ENCODE measurements at regions not wholly inside any gene's neighbourhood (a gene's known extent, or its start where the extent isn't known, plus 50 kb on each side); places are given as distances from the start of the nearest gene placed in this dataset.
A peak's percentile ranks its signal among the peaks of the same experiment; 100 is the strongest.

DNA sequence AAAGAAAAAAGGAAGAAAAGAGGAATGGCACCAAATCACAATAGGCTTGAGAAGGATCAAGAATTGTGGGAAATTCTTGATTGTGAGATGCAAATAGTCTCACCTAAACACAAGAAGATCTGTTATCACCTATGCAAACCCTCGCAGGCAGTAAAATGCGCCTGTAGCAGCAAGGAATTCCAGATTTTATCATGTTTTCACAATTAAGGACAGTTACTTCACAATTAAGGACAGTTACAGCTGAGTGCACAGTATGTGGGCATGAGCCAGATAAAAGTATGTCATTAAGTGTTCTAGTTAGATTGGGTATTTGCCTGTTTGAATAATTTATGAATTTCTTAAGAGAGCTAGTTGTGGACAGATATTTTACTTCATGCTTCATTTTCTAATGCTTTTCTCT is 336.2 kb downstream of the CDC14C start:
- DNase-seq = no peak

DNA sequence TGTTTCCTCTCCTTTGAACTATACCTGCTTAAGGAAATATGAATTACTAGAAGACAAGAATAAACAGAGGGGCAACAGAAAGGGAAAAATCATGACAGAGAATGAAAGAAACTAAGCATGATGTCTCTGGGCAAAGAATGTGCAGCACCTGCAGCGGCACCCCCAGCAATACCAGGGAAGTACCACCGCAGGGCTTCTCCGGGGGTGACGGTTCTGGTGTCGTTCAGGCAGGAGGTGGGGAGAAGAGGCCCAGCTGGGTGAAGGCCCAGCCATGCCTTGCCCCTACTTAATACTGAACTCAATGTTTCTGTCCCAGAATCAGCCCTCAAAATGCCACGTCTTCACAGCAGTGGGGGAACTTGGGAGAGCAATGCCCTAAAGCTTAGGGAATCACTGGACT is 337.6 kb downstream of the CDC14C start:
- no peak for DNase-seq

DNA sequence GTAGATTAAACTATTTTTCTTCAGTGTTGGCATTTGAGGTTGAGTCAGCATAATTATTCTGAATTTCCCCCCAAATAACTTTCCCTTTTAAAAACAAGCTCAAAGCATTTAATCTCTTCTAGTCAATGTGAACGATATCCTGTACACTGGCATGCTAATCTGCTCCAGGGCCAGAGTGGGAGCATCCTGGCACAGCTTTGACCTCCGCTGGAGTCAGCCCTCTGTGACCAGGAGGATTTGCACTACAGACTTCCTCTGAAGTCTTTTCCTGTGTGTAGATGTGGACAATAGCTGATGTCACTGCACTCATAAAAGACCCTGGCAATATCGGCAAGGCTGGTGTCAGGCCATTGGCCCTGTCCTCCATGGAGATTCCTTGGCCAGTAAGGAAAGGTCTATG is 340.2 kb downstream of the CDC14C start:
- DNase-seq = no peak

DNA sequence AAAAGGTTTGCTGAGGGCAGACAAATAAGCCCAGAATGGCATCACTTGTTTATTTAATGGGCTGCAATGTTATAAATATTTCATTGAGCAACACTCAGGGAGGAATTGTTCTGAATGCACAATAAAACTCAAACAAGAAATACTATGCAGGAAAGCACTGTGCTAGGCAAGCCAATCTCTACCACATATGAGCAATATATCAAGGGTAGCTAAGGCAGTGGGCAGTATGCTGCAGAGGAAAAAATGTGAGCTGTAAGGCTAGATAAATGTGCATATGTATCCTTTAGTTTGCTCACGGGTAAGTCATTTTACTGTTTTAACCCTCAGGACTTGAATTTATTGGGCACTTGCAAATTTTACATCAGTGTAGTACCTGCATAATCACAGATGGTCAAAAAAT is 349.6 kb downstream of the CDC14C start:
- DNase-seq = no peak

DNA sequence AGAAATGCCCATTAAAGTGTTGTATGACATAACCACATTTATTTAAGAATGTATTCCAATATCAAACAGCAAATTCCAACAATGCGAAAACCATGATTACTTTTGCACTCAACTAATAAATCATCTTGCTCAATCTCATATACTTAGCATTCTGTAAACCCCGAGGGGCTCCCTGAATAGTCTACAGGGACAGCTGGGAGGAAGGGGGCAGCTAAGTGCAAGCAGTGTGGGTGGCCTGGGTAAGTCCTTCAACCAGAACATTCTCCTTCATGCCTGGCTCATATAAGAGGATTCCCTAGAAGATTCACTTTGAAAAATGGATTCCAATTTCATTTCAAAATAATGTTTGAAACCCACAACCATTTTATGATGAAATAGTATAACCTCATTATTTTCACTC is 355.5 kb downstream of the CDC14C start:
- DNase-seq = no peak

DNA sequence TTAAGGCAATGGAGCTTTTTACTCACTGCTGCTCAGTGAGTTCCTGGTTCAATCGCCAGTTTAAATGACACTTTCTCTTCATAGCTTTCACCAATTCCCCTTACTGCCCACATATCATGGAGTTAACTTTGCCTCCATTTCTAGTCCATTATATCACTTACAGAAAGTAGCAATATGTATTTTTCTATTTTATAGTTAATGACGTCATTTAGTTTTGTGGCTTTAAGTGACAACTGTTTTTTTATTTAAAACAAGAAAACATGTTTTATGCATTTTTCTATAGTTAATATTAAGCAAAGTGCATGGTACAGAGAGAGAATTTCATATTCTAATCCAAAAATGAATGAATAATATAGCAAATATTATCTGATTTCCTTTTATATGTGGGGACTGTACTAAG is 363.3 kb downstream of the CDC14C start:
- no peak for DNase-seq

DNA sequence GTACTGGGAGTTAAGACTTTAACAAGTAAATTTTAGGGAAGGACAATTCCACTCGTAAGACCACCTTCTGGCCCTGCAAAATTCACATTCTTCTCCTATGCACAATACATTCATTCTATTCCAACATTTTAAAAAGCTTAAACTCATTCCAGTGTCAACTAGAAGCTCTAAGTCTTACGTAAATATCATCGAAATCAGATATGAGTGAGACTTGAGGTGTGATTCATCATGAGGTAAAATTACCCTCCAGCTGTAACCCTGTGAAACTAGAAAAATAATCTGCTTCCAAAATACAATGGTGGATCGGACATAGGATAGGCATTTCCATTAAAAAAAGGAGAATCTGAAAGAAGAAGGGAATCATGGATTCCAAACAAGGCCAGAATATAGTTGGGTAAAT is 370.3 kb downstream of the CDC14C start:
- no peak for DNase-seq

DNA sequence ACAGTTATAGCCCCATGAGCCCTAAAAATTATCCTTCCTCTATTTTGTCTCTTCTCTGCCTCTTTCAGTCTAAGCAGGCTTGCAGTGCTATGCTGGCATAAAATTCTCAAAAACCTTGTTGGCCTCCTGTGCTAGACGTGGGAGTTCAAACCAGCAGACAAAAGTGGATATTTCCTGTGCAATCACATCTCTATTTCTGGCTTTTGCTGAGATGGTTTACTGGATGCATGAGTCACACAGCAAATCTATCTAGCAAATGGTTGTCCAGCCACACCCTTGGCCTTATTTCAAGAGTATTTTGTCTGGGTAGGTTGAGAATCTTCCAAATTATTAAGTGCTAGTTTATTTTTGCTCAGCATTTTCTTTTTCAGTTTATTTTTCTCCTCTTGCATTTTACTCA is 370.8 kb downstream of the CDC14C start:
- DNase-seq = no peak

DNA sequence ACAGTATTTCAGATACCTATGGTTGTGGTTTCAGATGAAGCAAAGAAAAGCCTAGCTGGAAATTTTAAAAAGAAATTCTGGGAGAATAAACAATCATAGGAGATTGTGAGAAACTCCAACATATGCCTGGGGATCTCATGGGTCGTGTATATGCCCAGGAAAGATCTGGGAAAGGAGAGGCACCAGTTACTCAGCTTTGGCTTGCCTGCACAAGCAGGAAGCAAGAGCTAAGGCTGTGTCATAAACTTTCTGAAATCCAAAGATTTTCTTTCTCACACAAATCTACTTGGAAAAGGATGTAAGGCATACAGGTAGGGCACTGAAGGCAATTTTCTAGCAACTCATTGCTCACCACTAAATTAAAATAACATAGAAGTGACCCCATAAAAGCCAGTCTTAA is 373.6 kb downstream of the CDC14C start:
- DNase-seq = no peak

DNA sequence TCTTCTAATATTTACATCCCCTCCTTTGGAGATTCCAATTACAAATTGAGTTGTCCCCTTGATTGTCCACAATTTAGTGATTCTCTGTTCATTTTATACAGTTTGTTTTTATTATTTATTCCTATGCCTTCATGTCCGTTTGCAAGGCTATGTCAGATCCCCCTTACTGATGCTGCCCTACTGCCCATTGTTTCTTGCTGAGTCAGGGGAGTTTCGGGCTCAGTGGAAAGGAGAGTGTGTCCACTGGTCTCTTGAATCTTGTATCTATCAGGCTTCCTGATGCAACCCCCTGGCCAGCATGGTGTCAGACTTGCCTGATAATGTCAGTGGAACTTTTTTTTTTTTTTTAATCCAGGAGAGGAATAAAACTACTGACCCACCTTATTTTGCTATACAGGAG is 384.4 kb downstream of the CDC14C start:
- no peak for DNase-seq

DNA sequence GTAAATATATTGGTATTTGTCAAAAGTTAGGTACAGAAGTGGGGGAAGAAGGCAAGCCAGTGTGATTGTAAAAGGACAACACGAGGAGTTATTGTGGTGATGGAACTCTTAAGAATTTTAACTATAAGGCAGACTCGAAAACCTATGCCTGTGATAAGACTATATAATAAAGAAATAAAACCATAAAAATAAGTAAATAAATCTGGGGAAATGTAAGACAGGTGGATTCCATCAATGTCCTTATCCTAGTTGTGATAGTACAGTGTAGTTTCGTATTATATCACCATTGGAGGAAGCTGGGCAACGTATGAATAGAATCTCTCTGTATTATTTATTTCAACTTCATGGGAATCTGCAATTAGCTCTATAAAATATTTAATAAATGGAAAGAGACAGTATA is 395.7 kb downstream of the CDC14C start:
- no peak for DNase-seq

DNA sequence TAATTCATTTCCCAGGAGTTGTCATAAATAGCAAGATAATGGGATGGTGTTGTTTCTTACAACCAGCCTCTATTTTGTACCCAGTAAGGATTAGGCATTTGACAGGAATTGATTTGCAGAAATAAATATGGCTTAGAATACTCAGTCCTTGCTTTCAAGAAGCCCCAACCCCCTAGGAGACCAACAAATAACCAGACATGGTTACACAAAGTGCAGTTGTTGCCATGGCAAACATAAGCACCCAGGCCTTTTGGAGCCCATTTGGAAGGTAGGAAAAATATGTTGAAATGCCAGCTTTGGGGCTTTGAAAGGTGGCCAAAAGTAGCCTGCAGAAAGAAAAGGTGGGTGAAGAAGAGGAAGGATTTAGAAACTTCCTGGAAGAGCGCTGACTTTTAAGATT is 397.5 kb downstream of the CDC14C start:
- no peak for DNase-seq

DNA sequence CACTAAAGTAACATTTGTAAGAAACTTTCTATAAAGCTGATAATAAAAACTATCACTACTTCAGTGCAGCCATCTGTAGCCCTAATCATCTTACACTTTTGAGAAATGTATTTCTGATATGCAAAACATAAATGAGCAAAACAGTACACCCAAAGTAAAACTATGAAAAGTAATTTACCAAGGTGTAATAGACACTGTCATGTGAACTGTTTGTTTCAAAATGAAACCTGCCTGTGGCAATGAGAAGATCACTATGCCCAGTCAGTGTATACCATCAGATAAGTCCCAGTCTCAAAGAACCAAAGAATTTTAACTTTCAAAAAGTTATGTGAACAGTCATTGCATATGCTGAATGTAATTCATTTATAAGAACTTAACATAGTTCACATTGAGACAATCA is 398.1 kb downstream of the CDC14C start:
- DNase-seq = no peak

DNA sequence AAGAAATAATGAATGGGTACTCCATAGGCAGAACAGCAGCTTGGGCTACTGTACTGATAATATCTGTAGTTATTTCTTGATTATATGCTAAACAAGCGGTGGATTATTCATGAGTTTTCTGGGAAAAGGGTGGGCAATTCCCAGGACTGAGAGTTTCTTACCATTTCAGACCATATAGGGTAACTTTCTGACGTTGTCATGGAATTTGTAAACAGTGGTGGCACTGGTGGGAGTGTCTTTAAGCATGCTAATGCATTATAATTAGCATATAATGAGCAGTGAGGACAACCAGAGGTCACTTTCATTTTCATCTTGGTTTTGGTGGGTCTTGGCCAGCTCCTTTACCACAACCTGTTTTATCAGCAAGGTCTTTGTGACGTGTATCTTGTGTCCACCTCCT is 399.7 kb downstream of the CDC14C start:
- no peak for DNase-seq

DNA sequence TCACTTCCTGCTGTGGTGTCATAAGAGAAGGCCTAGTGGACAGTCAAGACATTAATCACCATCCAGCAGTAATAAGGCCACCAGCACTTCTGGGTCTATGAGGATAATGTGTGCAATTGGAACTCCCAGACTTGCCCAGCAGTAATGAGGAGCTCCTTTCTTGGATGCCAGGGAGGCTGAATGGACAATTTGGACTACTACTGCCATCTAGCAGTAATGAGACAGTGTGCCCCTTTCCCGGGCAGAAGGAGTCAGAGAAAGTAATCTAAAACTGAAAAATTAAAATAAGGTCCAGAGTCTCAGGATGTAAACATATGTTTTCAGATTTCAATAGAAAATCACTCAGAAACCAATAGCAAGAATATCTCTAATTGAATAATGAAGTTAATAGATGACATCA is 400.4 kb downstream of the CDC14C start:
- DNase-seq = peak in 1 of 3 experiments; percentile 15

DNA sequence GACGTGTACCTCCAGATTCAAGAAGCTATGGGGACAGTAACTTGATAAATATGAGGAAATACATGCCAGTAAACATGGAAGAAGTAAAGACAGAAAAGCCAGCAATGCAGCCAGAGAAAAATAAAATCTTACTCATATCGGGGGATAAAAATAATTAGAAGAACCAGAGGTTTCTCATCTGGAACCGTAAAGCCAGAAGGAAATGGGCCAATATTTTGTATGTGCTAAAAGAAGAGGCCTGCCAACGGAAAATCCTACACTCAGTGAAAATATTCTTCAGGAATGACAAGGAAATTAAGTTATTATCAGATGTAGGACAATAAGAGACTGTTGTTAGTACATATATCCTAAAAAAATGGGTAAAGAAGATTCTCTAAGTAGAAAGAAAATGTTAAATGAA is 401.2 kb downstream of the CDC14C start:
- DNase-seq = no peak

DNA sequence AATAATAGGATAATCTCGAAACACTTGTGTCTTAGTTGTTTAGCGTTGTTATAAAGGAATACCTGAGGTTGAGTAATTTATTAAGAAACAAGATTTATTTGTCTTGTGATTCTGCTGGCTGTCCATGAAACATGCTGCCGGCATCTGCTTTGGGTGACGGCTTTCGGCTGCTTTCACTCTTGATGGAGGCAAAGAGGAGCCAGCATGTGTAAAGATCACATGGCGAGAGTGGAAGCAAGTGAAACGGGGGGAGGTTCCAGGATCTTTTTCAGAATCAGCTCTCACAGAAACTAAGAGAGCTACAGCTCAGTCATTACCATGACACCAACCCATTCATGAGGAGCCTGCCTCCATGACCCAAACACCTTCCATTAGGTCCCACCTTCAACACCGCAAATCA is 402.8 kb downstream of the CDC14C start:
- no peak for DNase-seq

DNA sequence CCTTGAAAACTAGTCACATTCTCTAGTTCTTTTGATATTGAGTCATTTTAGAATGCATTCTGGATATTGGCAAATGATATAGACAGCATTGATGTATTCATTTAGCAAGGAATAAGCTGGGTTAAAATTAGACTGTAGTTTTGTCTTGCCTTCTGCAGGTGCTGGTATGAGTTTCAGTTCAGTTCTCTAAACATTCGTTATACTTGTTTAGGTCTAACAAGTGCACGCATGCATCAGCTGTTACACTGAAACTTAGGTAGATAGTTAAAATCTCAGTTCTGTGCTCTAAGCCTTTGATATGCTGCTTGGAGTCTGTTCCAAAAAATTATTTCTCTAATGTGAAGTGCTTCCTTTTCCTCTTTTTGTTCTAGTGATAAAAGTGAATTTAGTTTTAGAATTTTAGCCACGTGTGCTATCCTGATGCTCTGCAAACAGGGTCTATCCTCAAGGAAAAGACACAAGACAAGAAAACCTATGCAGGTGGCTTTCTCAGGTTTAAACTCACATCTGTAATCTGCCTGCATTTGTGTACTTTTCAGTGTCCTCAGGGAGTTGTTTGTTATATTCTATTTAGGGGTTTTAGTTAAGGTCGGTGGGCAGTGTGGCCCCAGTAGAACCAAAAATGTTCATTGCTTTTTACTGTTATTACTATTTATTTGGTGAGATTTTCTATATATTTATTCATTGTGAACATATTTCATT is 409.0 kb downstream of the CDC14C start:
- no peak for DNase-seq

DNA sequence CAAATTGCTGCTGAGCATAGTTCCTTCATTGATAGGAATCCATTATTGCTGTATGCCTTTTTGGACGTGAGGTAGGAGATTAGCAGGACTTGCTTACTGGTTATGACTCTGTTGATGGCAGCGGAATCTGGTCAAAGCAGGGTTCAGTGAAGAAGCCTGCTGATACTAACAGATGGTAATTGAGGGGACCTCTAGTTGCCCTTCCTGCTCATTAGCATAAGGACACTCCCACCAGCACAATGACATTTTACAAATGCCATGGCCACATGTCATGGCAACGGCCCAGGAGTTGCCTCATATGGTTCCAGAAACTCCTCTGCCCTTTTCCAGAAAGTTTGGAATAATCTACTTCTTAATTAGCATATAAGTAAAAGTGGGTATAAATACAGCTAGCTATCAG is 417.5 kb downstream of the CDC14C start:
- DNase-seq = no peak

DNA sequence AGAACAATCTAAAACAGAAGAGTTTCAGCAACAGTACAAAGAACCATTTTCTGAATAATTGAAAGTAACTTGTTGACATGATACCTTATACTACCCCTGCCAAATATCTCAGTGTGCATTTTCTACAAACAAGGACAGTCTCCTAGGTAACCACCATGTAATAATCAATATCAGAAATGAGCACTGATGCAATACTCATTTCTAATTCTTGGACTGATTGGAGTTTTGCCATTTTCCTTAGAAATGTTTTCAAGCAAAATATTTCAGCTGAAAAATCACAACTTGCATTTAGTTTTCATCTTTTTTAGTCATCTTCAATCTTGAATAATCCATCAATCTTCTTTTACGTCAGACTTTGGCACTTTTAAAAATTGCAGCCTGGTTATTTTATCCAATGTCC is 420.2 kb downstream of the CDC14C start:
- no peak for DNase-seq

DNA sequence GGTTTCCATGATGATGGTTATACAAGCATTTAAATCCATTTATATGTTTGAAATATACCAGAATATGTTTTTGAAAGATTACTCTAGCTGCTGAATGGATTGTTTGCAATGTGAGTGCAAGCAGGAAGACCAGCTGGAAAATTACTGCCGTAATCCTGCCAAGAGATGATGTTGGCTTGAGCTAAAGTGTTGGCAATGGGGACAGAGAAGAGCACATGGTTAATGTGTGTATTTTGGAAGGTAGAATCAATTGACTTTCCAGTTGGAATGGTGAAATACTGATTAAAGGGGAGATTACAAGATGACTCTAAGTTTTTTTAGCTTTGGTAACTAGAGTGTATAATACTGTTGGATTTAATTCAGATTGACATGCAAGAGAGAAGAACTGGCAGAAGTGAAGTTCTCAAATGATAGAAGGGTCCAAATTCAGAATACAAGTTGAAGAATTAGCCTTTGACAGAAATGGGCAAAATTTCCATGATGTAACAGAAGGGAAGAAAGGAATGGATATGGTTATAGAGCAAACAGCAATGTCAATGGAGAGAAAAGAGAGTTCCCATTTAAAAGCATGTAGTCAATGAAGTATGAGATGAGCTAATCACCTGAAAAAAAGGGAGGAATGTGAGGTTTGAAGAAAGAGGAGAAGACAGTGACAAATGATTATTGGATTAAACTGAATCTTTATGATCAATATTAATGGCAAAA is 422.0 kb downstream of the CDC14C start:
- DNase-seq = no peak

DNA sequence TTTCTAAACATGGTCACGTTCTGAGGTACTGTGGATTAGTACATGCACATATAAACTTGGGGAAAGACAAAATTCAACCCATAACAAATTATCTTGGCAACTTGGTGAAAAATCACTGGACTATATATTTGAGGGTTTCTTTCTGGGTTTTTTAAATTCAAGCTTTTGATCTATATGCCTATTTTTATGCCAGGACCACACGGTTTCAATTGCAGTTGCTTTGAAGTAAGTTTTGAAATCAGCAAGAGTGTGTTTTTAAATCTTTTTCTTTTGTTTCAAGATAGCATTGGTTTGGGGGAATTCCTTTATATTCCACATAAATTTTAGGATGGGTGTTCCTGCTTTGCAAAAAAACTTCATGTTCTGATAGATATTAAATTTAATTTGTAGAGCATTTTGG is 406.4 kb upstream of the VWC2 start:
- no peak for DNase-seq

DNA sequence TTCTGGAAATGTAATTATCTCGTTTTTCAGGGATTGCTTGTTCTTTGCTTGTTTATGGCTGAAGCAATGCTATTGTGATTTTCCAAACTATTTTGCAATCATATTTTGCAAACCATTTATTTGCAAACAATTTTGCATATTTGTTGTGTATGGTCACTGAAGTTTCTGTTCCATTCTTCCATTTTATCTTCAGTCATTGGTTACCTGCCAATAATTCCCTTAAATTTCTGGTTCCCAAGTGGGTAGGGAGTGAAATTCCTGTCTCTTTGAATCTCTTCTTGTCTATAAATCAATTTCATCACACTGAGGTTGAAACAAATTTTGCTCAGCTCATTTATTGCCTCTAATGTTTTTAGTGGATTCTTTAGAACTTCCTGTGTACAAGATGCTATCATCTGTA is 401.7 kb upstream of the VWC2 start:
- no peak for DNase-seq

DNA sequence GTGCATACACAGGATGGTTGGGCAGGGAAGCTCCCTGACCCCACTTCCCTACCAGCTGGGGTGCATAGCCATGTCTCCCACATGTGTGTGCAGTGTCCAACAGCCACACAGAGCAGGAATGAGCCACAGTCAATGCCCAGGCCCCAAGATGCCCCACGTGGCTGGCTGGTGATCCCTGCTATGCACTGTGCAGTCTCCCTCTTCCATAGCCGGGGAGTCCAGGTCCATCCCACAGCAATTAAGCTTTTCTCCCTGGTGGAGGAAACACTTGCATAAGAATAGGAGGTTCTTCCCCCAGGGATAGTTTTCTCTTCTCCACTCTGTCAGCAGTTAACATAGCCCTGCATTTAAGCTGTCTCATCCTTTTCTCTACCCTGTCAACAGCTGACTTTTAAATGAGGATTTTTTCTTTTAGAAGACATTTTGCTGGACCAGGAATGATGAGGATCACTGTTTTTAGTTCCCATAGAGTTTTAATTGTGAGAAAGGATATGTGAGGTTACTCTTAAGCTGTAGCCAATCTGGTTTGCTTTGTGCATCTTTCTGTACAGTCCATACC is 396.5 kb upstream of the VWC2 start:
- DNase-seq = no peak

DNA sequence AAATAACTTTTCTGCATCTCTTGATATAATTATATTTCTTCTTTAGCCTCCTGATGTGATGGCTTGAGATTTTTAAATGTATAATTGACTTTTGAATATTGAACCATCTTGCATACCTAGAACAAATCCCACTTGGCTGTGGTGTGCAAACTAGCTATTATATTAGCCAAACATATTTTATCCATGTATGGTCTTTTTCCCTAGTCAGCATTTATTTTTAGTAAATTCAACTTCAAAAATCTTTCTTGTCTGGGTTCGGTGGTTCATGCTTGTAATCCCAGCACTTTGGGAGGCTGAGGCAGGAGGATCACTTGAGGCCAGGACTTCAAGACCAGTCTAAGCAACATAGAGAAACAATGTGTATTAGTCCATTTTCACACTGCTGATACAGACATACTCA is 386.6 kb upstream of the VWC2 start:
- DNase-seq = no peak

Measured in NCI-H1417 (cell line).